Ramos (cell line): ENCODE measurements at regions not wholly inside any gene's neighbourhood (a gene's known extent, or its start where the extent isn't known, plus 50 kb on each side); places are given as distances from the start of the nearest gene placed in this dataset.
"Not testable (repeated sequence)": the region's sequence is repeated elsewhere in the genome, so short reads cannot be mapped to it uniquely, and the experiment has no call there.

ENCODE experiments used
- in situ Hi-C: fragments of 300-500 bp; cut with MboI; formaldehyde crosslinking; loops from one replicate; pipeline ENCODE4 v1.14.3; 2022; ENCODE audit warnings: low sequenced_read_pairs; ENCODE audit not compliant: unreplicated experiment

DNA sequence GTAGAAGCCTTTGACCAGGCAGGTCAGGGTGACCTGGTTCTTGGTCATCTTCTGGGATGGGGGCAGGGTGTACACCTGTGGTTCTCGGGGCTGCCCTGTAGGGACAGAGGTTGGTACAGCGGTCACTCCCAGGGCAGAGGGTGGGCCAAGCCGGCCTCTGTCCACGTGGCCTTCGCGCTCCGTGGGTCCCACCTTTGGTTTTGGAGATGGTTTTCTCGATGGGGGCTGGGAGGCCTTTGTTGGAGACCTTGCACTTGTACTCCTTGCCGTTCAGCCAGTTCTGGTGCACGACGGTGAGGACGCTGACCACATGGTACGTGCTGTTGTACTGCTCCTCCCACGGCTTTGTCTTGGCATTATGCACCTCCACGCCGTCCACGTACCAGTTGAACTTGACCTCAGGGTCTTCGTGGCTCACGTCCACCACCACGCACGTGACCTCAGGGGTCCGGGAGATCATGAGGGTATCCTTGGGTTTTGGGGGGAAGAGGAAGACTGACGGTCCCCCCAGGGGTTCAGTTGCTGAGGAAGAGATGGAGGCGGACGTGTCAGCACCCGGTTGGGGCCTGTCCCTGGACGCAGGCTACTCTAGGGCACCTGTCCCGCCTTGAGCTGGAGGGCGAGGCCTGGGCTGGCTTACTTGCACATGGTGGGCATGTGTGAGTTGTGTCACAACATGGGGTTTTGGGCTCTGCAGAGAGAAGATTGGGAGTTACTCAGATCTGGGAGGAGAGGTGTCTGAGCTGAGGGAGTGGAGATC is 142.3 kb downstream of the TMEM121 start:
- in situ Hi-C loops: loop anchor here (25.0 kb wide), 1 partner anchor 769 kb away; no protein-coding TSS in a partner anchor

DNA sequence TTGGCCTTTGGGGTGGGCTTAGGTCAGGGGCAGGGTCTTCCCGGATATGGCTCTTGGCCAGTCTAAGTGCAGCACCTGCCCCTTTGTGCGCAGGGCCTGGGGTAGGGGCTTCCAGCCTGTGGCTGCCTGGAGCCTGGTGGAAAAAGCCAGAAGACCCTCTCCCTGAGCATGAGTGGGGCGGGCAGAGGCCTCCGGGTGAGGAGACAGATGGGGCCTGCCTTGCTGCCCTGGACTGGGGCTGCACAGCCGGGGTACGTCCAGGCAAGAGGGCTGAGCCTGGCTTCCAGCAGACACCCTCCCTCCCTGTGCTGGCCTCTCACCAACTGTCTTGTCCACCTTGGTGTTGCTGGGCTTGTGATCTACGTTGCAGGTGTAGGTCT is 142.8 kb downstream of the TMEM121 start:
- in situ Hi-C loops: loop anchor here (25.0 kb wide), 1 partner anchor 768 kb away; no protein-coding TSS in a partner anchor

- in situ Hi-C loops: loop anchor here (5.0 to 25.0 kb wide), 2 partner anchors 117 to 768 kb away; no protein-coding TSS in a partner anchor
These were observed 143.3 kb downstream of the TMEM121 start for GRCh38 chr14:105669646-105670045.

DNA sequence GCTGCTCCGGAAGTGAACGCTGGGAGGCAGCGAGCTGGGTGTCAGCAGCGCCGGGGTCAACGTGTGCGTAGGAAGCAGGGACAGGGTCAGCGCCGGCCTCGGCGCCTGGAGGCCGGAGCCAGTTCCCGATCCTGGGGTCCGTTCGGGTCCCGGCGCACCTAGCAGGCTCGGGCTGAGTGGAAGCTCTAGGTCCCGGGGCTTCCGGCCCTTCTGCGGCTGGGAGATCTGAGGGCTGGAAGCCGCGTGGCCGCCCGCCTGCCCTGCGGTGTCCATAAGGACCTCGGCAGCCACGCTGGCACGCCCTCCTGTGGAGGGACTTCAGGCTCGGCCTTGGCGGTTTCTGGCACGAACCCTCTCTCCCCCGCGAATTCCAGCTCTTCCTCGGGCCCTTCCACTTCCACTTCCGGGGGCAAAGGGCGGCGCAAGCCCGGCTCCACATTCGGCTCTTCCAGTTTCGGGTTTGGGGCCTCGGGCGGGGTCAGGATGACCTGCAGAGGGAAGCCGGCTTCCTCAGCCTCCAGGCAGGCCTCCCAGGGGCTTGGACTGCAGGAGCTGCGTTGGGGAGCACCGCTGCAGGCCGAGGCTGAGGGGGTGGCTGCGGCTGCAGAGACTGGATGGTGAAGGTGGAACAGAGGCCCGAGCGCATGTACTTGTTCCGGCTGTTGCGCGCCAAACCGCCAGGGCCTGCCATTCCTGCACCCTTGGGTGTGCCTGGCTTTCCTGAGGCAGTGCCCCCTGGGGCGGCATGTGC is 146.2 kb downstream of the TMEM121 start:
- in situ Hi-C loops: loop anchor here (5.0 to 25.0 kb wide), 2 partner anchors 120 to 765 kb away; no protein-coding TSS in a partner anchor

GRCh38 chr14:105675433-105675832 is 149.1 kb downstream of the TMEM121 start:
- in situ Hi-C loops: not testable (repeated sequence)

DNA sequence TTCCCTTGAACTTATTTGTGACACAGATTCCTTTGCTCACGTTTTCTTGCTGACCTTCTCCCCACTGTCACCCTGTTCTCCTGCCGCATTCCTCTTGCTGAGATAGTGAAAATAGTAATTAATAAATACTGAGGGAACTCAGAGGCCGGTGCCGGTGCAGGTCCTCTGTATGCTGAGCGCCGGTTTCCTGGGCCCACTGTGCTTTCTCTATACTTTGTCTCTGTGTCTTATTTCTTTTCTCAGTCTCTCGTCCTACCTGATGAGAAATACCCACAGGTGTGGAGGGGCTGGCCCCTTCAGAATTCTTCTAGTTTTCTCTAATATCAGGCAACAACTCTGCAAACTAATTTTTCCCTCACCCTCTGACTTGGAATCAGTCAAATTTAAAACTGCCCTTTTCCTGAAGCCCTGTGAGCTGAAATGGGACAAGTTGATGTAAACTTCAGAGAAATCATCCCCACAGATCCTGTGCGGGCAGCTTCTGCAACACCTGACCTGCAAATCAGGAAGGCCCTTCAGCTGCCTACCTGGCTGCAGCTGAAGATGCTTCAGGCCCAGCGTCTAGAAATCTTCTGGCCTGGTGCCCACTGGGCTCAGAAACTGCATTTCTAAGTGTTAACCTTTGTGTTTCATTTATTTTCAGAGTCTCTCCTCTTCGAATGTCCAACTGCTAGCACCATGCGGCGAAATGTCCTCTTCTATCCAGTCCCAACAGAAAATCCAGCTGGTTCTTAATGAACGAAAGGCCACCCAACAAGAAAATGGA is 149.7 kb downstream of the TMEM121 start:
- in situ Hi-C loops: not testable (repeated sequence)

DNA sequence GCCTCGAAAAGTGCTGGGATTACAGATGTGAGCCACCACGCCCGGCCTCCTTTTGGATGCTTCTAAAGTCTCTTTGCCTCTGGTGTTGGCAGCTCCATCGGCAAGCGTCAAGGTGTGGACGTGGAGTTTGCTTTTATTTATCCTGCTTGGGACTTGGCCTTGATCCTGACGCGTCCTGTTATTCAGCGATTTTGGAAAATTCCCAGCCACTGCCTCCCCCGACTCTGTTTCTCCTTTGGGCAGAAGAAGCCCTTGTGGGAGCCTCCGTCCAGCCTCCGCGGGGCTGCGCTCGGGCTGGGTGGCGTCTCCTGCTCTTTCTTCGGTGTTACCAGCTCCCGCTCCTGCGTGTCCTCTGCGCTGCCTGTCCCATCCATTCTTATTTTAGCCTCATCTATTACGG is 151.7 kb downstream of the TMEM121 start:
- in situ Hi-C loops: not testable (repeated sequence)

DNA sequence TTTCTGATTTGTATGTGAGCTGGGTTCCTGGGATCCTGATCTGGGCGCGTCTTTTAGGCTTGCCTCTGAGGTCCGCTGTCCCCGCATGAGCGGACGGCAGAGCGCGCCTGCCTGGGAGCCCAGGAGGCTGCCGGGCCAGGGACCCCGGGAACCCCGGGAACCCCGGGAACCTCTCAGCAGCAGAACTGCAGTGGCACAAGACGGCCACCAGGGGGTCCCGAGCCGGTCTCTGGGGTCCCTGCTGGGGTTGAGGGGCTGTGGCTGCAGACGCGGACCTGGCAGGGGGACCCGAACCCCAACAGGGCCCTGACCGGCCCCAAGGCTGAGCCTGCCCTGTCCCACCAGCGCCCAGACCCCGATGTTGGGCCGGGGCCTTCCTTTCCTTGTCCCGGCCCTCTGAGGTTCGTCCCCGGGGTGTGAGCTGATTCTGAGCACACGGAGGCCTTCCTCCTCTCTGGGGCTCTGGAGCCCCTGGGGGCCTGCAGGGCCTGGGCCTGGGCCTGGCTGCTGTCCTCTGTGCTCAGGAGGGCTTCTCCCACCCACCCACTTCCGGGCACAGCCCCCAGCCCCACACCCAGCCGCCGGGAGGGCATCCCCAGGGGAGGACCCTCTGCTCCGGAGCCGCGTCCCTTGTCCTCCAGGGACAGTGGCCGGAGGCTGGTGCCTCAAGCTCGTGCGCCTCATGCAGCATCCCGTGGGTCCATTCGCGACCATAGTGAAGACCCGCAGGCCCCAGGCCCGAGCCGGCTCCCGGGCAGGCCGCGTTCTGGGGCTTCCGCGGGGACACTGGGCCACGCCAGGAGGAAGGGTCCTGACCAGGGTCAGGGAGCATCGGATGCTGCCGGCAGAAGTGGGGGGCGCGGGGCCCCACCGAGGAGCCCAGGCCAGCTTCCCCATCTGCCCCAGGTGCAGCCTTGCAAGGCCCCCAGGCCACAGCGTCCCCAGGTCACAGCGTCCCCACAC is 152.9 kb downstream of the TMEM121 start:
- in situ Hi-C loops: not testable (repeated sequence)

GRCh38 chr14:105679959-105680735 is 153.8 kb downstream of the TMEM121 start:
- in situ Hi-C loops: loop anchor here (10.0 kb wide), 1 partner anchor 705 kb away; no protein-coding TSS in a partner anchor

DNA sequence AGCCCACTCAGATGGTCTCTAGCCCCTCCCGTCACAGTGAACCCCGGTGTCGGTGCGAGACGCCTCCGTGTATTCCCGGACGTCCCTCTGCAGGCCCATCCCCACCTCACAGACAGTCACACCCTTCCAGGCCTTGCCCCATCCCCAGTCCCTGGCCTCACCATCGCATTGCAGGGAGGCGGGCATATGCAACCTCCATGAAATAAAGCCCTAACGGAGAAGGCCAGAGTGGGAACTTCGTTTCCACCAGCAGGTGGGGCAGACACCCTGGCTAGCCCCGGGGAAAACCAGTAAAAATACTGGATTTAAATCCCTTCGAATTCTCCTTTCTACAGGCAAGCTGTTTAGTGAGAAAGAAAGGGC is 154.3 kb downstream of the TMEM121 start:
- in situ Hi-C loops: loop anchor here (10.0 kb wide), 1 partner anchor 704 kb away; no protein-coding TSS in a partner anchor

DNA sequence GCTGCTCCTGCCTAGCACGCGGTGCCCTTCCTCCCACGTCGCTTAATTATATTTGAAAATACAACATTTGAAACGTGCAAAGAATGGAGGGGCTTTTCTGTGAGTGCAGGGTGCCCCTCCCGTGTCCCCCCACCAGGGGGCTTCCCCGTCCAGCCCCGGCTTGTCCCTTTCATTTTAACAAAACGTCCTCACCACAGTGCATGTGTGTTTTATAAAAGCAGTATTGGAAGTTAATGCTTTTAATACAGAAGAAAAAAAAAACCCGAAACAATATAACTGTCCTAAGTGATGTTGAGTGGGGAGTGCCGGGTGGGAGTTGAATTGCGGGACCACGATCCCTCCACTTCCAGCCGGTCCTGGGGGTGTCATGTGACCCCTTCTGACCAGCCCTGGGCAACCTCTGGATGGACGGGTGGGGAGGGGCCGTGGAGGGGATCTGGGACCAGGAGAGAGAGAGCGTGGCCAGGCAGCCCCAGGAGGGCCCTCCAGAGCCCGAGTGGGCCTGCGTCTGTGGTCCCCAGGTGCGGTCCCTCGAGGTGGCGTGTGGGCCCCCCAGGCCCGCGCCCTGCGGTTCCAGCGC is 155.3 kb downstream of the TMEM121 start:
- in situ Hi-C loops: loop anchor here (10.0 kb wide), 1 partner anchor 703 kb away; no protein-coding TSS in a partner anchor

DNA sequence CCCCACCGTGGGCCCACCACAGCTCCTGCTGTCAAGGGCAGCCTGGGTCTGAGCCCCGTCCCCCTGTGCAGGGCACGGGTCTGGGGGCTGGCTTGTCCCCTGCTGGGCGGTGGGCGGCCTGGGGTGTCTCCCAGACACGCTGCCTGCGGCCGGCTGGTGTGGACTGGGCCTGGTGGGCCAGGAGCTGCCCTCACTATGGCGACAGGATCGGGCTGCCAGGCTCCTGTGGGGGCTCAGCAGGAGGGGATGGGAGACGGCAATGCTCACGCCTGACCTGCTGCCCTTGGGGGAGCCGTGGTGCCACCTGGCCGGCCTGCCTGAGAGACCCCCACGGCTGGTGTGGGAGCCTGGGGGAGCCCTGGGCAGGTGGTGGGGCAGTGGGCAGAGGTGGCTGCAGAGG is 156.1 kb downstream of the TMEM121 start:
- in situ Hi-C loops: loop anchor here (10.0 kb wide), 1 partner anchor 702 kb away; no protein-coding TSS in a partner anchor

DNA sequence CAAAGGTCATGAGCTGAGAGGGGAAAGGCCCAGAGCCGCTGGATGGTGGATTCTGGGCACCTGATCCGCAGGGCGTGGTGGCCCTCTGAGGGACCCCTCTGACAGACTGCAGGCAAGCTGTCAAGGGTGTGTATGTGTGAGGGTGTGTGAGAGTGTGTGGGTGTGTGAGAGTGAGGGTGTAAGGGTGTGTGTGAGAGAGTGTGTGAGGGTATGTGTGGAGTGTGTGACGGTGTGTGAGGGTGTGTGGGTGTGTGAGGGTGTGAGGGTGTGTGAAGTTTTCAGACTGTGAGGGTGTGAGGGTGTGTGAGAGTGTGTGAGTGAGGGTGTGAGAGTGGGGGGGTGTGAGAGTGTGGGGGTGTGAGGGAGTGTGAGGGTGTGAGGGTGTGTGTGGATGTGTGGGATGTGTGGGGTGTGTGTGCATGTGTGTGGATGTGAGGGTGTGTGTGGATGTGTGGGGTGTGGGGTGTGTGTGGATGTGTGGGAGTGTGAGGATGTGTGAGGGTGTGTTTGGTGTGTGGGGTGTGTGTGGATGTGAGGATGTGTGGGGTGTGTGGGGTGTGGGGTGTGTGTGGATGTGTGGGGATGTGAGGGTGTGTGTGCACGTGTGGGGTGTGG is 156.7 kb downstream of the TMEM121 start:
- in situ Hi-C loops: loop anchor here (10.0 kb wide), 1 partner anchor 702 kb away; no protein-coding TSS in a partner anchor

DNA sequence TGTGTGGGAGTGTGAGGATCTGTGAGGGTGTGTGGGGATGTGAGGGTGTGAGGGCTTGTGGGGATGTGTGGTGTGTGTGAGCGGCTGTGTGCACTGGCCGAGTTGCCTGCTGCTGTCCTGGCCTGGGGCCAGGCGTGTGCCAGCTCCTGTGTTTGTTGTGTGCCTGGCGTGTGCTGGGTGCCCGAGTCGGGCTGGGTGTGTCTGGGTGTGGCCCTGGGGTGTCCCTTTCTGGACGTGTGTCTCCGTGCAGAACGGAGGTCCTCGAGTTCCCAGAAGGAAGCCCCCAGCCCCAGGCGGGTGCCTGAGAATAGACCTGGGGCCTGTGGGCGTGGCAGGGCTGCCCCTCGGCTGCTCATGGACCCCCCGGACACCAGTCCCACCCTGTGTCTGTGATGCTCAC is 157.7 kb downstream of the TMEM121 start:
- in situ Hi-C loops: loop anchor here (10.0 kb wide), 1 partner anchor 701 kb away; no protein-coding TSS in a partner anchor

- in situ Hi-C loops: loop anchor here (10.0 kb wide), 1 partner anchor 700 kb away; no protein-coding TSS in a partner anchor
These were observed 158.2 kb downstream of the TMEM121 start for GRCh38 chr14:105684597-105684996.

GRCh38 chr14:105685003-105685402 is 158.6 kb downstream of the TMEM121 start:
- in situ Hi-C loops: loop anchor here (10.0 kb wide), 1 partner anchor 700 kb away; no protein-coding TSS in a partner anchor

GRCh38 chr14:105685605-105686004 is 159.2 kb downstream of the TMEM121 start:
- in situ Hi-C loops: loop anchor here (10.0 kb wide), 1 partner anchor 699 kb away; no protein-coding TSS in a partner anchor
